C4-2B (cell line): ENCODE measurements at regions not wholly inside any gene's neighbourhood (a gene's known extent, or its start where the extent isn't known, plus 50 kb on each side); places are given as distances from the start of the nearest gene placed in this dataset.

ENCODE experiments used
- CTCF ChIP-seq: fragments of 450-650 bp; conservative IDR thresholded peaks from 2 replicates; pipeline ENCODE4 v1.5.1; 2017; ENCODE audit warnings: mild to moderate bottlenecking
- ZFX ChIP-seq: fragments of 450-650 bp; IDR thresholded peaks from 2 replicates; pipeline ENCODE4 v1.6.1; 2017

DNA sequence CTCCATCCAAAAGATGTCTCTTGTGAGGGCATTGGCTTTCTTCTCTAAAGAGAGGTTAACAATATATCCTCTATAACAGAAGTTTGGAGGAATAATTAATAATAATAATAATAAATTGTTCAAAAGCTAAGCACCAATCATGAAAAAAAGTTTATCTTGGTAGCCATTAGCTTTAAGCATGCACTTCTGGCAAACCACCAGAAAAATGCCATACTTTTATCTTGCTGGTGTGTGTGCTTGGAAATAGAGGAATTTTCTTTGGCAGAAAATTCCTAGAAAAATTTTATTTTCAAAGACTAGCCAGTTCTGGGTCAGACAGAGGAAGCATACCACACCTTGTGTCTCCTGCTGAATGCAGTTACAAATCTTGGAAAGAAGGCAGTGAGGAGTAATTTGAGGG lies 52.5 kb upstream of the NPY start:
- TF ChIP-seq CTCF, result no peak
- TF ChIP-seq ZFX, result no peak
